Stimulated activated CD8-positive, alpha-beta memory T cell treated with anti-CD3 and anti-CD28 coated beads, Interleukin-4, amount 100 ng/mL, for 48 hours (primary cell): ENCODE measurements at regions not wholly inside any gene's neighbourhood (a gene's known extent, or its start where the extent isn't known, plus 50 kb on each side); places are given as distances from the start of the nearest gene placed in this dataset.
"Not testable (repeated sequence)": the region's sequence is repeated elsewhere in the genome, so short reads cannot be mapped to it uniquely, and the experiment has no call there.

ENCODE experiments used
- DNase-seq: peaks from one replicate; pipeline ENCODE4 v3.0.0-alpha.2; 2020

DNA sequence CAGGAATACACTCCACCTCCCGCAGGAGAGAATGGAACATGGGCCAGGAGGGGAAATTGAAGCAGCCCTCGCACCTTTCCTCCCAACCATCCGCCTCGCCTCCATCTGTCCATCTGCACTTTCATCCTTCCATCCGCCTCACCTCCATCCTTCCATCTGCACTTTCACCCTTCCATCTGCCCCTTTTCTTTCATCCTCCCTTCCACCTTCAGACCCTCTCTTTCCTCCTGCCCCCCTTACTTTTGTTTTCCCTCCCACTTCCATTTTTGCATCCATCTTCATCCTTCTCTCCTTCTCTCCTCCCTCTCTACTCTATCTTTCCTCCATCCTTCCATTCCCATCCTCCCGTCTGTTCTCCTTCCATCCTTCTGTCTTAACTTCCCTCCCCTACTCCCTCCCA is 92.2 kb upstream of the ZNF536 start:
- DNase-seq: no peak

DNA sequence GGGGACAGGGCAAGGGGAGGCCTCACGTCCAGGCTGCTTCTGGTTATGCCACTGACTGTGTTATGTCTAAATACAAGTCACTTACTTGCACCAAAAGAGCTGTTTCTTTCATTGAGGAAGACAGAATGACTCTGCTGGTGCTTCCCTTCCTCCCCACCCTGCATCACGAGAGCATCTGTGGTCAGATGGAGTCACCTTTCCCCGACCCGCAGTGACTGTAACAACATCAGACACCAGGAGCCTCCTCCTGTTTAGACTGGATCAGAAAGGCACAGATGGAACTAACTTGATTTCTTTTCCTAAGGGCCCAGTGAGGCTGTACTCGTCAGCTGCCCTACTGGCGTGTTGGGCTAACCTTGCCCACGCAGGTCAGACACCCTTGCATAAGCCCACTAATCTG is 90.3 kb upstream of the ZNF536 start:
- DNase-seq: no peak

DNA sequence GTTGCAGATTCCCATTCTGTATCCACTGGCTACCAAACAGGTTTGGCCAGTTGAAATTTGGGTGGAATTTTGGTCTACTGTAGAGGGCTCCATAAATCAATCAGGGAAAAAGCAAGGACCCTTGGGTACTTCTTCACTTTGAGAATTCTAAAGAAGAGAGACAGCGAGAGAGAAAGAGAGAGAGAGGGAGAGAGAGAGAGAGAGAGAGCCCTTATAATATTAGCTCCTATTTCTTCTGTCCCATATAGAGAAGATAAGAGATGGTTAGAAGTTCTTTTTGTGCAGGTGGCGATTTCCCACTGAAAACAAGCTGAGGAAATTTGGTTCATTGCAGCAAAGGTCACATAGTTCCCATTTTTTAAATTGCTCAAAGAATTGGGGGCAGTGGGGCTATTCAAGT is 88.6 kb upstream of the ZNF536 start:
- DNase-seq: no peak

DNA sequence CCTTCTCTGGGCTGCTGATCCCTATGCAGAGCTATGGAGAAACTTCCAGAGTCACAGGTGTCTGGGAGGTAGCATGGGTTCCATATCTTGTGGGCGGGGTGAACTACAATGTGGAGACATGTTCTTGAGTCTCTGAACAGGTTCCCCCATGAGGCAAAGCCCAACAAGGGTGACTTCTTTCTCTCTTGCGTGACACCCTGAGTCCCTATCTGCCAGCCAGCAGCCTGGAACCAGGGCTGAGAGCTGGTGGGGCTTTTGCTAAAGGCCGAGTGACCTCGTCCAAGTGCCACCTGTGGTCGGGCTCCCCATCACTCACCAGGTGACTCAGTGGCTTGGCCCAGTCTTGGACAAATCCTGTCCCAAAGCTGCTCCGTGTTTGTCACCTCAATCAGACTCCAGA is 88.0 kb upstream of the ZNF536 start:
- DNase-seq: no peak

DNA sequence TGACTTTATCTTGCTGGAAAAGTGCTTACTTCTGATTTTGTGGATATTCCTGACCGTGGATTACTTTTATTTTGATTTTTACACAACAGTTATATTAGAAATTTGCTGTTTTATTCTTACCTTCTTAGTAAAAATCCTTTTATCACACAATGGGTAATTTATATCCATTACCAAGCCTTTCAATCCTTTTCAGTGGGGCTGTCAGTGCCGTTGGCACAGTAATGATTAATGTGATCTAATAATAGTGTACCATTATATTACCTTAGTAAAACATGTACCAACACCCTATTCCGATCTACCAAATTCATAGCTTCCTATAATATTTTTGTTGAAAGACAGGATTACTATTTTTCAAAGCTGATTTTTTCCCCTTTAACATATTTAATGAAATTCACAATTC is 87.3 kb upstream of the ZNF536 start:
- DNase-seq: no peak

DNA sequence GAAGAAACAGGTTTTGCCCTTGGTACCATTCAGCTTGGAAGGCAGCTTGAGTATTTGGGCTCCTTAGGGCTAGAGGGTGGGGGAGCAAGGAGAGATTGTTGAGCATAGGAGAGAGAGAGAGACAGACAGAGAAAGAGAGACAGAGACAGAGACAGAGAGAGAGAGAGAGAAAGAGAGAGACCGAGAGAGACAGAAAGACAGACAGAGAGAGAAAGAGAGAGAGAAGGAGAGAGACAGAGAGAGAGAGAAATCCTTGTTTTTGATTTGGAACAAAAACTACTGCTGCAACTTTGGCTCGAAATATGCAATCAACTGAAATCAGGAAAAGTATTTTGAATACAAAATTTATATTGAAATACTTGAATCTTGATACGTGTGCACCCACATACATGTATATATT is 85.8 kb upstream of the ZNF536 start:
- no peak for DNase-seq

DNA sequence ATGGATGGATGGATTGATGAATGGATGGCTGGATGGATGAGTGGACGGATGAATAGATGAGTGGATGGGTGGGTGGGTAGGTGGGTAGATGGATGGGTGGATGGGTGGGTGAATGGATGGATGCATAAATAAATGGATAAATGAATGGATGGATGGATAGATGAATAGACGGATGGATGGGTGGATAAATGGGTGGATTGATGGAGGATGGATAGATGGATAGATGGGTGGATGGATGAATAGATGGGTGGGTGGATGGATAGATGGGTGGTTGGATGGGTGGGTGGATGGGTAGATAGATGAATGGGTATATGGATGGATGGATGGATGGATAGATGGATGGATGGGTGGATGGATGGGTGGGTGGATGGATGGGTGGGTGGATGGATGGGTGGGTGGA is 84.9 kb upstream of the ZNF536 start:
- no peak for DNase-seq

DNA sequence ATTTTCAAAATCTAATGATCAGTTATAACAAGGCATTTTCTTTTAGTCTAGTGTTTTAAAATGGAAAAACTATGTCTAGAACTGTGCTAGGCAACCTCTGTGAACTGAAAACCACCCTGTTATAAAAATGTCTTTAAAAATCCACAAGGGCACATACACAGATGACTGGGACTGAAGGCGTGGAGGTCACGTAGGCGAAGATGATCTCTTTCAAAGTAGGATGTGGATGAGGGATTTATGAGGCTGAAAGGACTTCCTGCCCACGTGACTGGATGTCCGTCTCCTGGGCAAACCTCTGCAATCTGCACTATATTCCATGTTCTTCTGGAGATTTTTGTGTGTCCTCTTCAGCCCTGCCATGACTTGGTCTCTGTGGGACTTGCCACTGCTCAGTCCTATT is 84.2 kb upstream of the ZNF536 start:
- no peak for DNase-seq

DNA sequence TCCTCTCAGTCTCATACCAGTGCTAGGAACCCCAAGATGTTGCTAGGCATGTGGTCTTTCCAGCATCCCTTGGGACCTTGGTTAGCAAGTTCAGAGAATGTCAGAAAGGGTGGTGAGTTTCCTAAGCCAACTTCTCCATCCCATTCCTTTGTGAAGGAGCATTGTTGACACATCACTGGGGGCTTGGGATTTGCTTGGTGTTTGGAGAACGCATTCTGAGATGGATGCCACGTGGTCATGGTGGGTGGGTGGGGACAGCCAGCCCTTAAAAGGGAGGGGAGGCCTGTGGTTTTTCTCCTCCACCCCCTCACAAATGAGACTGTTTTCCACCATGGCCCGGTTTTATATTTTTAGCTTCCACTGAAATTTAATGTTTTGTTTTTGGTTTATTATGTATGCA is 83.3 kb upstream of the ZNF536 start:
- DNase-seq: no peak

DNA sequence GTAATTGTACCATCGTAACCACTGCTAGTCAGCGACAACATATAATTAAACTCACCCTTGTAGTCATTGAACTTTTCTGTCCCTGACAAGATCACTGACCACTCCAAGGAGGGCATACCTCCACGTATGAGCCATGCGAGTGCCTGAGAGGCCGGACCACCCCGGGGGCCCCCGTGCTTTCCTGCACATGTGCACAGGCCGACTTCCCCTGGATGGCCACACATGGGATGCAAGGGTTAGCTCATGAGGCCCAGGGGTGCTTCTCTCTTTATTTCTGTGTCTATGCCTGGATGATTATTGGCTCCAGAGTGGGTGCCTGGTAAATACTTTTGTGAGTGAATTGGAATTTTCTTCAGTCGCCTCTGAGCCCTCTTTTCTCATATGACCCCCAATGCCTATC is 82.8 kb upstream of the ZNF536 start:
- DNase-seq: no peak

DNA sequence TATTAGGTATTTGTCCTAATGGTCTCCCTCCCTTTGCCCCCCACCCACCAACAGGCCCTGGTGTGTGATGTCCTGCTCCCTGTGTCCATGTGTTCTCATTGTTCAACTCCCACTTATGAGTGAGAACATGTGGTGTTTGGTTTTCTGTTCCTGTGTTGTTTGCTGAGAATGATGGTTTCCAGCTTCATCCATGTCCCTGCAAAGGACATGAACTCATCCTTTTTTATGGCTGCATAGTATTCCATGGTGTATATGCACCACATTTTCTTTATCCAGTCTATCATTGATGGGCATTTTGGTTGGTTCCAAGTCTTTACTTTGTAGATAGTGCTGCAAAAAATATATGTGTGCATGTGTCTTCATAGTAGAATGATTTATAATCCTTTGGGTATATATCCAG is 81.4 kb upstream of the ZNF536 start:
- not testable (repeated sequence) for DNase-seq

DNA sequence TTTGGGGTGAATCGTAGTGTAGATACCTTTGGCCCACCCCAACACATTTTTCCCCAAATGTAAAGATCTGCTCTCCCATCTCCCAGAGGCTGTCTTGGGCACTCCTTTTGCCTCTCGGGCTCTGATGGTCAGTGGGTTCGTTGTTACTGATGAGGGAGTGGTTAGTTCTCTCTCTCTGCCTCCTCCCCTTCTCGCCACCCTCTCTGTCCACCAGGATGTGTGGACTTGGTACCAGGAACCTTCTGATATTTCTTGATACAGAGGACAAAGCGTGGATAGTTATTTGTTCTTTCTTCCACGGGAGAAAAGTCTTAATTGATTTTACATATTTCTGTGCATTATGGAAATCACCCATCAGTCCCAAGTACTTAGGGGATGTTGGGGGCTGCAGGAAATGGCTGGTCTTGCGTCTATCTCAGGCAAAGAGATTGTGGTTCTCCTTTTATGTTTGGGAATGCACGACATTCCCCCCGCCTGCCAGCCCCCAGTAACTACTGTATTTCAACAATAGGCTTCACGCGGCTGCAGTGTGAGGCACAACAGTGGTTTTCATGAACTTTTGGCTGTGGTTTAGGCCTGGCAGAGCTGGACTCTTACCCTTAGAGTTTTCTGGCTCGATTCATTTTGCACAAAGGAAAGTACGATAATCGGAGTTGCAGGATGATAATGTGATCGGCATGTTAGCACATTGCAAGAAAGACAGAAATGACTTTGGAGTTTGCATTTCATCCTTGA is 79.0 kb upstream of the ZNF536 start:
- DNase-seq: no peak

DNA sequence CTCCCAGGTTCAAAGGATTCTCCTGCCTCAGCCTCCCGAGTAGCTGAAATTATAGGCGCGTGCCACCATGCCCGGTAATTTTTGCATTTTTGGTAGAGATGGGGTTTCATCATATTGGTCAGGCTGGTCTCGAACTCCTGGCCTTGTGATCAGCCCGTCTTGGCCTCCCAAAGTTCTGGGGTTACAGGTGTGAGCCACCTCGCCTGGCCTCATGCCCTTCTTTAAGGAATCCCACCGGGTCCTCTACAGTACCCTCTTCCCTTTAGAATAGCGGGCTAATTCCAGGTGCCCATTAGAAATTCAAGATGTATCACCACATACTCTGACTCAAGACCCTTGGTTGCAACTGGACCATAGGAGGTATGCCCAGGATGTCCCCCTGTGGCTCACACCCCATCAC is 74.2 kb upstream of the ZNF536 start:
- DNase-seq: no peak

DNA sequence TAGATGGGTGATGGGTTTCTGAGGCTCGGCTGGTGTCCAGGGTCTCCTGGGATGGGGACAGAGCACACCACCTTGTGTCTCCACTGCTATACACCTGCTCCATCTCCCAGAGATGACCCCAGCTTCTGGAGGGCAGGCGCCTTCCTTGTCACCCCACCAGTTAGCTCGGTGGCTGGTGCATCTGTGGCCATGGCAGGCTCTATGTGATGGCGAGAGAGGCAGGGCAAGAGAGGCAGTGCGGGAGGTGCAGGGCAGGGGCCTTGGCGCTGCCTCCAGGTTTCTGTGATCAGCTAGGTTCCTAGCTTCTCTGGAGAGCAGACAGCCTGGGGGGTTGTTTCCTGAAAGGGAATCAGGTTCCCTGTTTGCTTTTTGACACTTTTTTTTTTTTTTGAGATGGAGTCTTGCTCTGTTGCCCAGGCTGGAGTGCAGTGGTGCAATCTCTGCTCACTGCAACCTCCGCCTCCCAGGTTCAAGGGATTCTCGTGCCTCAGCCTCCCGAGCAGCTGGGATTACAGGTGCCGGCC is 69.0 kb upstream of the ZNF536 start:
- DNase-seq: no peak

DNA sequence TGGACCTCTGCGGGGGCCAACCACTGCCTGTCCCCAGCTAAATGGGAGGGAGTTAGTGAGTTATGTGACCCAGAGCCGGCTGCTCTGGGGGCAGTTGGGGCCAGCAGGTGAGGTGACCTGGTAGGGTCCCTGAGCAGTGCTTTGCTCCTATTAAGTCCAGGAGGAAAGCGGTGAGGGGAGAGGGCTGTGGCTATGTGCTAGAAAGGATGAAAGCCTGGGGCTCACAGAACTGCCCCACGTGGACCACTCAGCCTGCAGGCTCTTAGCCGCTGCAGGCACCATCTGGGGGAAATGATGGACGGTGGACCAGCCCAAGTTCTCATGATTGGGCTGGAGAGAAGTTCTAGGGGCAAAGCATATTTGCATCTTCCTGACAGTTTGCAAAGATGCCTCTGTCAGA is 67.6 kb upstream of the ZNF536 start:
- DNase-seq: no peak

DNA sequence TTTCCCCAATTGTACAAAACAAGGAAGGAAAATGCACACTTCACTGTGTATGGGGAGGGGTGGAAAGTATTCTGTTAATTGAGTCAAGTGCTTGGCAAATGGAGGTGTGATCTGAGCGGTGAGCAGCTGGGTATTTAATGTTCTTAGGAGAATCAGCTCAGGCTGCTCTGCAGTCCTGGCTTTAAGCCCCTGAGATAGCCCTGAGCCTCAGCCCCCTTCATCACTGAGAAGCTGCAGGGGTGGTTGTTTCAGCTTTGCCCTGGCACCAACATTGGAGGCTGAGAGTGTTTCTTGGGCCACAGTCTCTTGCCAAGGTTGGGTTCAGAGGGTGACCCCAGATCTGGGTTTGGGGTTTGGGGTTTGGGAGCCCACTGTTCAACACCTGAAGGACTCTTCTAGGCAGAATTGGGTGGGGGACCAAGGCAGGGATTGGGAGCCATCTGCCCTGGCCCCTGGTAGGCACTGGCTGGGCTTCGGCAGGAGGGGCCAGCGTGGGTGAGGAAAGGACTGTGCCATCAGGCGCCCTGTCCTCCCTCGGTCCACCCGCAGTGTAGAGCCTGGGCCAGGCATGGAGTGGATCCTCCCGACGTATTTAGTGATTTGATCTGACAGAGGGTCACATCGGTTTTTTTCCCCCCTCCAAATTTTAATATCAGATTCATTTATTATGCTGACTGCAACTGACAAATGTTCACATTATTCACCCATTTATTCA is 66.7 kb upstream of the ZNF536 start:
- no peak for DNase-seq

DNA sequence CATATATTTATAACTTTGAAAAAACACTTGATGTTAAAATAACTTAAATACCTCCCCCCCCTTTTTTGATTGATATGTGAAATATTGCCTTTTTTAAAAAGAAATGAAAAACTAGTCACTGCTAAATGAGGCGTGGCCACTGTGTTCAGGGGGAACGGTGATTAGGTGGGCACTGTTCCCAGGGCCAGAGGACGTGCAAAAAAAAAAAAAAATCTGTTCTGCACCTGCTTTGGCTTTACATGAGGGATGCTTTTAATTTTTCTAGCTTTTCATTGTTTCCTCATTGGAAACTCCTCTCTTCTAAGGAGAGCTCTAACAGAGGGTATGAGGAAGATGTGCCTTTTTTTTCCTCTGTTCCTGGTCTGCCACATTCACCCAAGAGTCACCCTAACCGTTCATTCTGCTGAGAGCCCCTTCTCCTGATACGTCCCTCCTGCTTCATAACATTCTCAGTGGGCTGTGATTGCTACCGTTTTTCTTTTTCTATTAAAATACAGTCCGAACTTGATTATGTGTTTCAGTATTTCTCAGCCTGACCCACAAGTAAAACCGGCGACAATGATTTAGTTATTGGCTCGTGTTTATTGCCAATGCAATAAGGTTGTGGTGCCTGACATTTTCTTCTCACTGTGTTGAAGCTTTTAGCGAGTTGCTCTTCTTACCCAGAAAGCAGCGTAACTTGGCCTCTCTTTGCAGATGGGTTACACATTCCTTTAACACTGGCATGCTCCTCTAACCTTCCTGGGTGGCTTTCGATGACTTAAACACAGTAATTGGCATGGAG is 64.8 kb upstream of the ZNF536 start:
- no peak for DNase-seq

DNA sequence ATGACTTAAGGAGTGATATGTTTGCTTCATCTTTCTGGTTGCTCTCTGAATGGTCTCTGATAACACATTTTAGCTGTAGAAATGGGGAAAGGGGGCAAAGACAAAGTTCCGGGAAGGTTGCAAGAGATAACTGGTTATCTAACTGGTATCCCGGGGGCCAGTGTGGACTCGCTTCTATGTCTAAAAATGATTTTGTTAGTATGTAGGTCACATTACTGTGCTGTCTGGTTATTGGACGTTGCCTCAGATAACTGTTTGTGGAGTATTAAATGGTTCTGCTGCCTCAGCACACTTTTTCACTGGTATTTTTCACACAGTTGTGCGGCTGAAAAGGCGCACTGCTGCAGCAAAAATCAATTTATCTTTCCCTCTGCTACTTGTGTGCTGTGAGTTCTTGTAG is 63.0 kb upstream of the ZNF536 start:
- no peak for DNase-seq

DNA sequence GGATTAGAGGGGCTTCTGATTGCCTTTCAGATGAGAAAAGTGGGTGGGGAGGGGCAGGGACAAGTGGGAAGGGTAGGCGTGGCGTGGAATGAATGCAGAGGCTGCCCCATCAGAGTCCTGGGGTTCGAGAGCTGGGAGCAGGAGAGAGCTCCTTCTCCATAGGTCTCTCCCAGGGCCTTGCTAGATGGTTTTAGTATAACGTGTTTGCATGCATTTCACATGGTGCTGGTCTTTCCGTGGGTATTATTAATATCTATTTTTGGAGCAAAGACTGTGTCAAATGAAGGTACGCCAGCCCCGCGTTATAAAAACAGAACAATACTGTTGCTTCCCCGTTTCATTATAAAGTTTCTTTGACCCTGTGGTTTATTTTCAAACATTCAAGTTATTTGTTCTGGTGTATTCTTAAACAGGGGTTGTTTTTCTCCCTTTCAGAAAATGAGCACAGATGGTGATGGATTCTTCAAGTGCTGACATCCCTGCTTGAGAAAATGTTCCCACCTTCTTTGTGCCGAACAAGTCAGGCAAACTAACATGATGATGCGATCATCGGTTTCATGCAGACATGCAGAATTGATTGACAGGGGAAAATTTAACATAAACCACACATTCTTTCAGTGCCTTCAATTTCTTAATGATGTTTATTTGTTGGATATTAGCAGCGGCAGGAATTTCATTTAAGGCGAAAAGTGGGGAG is 62.1 kb upstream of the ZNF536 start:
- no peak for DNase-seq

DNA sequence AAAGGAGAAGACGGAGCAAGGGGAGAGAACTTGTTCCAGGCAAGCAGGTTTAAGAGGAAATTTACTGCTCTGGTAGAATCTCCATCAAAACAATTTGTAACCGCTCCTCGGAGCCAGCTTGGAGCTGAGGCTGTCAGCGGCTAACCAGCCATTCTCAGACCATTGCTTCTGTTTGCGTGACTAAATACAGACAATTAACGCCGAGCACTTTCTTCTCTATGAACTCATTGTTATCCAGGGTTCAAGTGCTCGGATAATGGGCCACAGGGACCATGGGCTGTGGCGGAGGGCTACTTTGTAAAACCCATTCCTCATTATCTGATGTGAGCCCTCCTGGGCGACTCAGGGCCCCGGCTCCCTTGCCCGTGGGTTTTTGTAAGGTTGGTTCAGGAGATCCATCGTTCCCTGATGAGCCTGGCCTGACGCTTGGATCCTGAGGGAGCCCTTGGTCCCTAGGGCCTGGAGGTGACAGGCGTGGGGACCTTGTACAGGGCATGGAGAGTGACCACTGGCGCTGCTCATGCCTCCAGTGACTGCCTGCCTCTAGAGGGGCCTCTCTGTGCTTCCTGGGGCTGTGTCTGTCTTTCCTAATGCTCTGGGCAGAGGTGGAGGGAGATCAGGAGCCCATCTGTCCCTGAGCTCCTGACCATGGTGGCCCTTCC is 61.5 kb upstream of the ZNF536 start:
- no peak for DNase-seq

DNA sequence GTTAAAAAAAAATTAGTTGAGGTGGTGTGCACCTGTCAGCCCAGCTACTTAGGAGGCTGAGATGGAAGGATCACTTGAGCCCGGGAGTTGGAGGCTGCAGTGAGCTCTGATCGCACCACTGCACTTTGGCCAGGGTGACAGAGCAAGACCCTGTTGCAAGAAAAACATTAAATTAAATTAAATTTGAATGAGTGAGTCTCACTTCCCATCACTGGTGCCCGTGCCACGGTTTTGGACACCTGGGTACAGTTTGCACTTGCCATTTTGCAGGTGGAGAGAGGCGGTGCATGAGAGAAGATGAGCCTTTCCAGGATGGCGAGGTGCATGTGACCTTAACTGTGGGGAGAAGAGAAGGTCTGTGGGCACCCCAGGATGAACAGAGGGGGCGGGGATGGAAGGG is 60.3 kb upstream of the ZNF536 start:
- no peak for DNase-seq

DNA sequence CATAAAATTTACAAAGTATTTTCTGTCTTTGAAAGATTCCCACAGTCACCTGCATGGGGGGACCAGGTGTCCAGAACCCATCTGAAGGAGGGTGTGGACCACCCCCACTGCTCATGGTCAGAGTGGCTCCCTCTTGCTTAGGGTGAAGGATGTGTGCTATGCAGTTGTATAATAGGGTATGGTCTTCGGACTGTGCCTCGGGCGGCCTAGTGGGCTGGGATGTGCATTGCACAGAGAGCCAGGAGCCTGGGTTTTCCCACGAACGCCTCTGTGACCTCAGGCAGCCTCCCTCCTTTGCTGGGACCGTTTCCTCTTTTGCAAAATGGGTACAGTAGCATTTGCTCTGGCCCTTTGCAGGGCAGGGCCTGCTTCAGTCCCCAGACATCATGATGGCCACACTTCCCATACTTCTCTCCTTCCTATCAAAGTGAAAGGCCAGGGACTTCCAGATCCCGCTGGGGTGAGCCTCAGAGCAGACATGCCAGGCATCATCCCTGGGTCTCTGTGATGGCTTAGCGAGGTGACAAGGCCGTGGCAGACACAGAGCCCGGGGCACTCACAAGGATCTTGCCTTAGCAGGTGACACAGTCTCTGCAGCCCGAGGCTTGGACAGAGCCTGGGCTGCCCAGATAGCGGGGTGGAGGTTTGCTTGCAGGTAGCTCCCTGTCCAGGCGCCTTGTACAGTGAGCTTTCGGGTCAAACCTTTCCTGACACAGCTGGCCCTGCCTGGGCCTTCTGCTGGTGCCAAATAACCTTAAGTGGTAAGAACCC is 59.4 kb upstream of the ZNF536 start:
- DNase-seq: no peak
